ENCODE measurements at regions not wholly inside any gene's neighbourhood (a gene's known extent, or its start where the extent isn't known, plus 50 kb on each side); places are given as distances from the start of the nearest gene placed in this dataset.

- no peak for TF ChIP-seq RREB1 (CRISPR knock-in tag; IDR thresholded peaks at IDR 0.05)
- TF ChIP-seq JUNB (CRISPR knock-in tag; conservative IDR thresholded peaks at IDR 0.05): no peak
- TF ChIP-seq GTF2B (IDR thresholded peaks at IDR 0.05; ENCODE audit: extremely low read depth, insufficient read length): no peak
- TF ChIP-seq NCOA4 (IDR thresholded peaks at IDR 0.05; ENCODE audit: partially characterized antibody): no peak
- no peak for TF ChIP-seq THAP7 (CRISPR knock-in tag; IDR thresholded peaks at IDR 0.05)
- no peak for TF ChIP-seq PHF20 (IDR thresholded peaks at IDR 0.05; ENCODE audit: partially characterized antibody)
- TF ChIP-seq YY1 (IDR thresholded peaks at IDR 0.05; ENCODE audit: borderline replicate concordance in 1 of 3, control insufficient read depth in 1 of 3, extremely low read depth in 1 of 3, insufficient read depth in 3 of 3, insufficient read length in 1 of 3, insufficient replicate concordance in 2 of 3, low read depth in 1 of 3, low read length in 2 of 3): no peak
- no peak for TF ChIP-seq ZNF644 (tag; IDR thresholded peaks at IDR 0.05; ENCODE audit: low read depth)
- TF ChIP-seq WHSC1 (IDR thresholded peaks at IDR 0.05; ENCODE audit: low read length): no peak
- TF ChIP-seq HDGF (IDR thresholded peaks at IDR 0.05): no peak
- TF ChIP-seq ATF3 (IDR thresholded peaks at IDR 0.05): no peak
- no peak for TF ChIP-seq ATF3 (CRISPR knock-in tag; conservative IDR thresholded peaks at IDR 0.05)
- no peak for TF ChIP-seq DIDO1 (tag; IDR thresholded peaks at IDR 0.05; ENCODE audit: low read depth)
- peak; percentile 25; the same call in 1 of the 2 replicates for TF ChIP-seq RAD51 (IDR thresholded peaks at IDR 0.05; ENCODE audit: borderline replicate concordance, low read depth)
- peak; percentile 93 for TF ChIP-seq L3MBTL2 (IDR thresholded peaks at IDR 0.05)
- TF ChIP-seq BRD4 (IDR thresholded peaks at IDR 0.05): no peak
- no peak for TF ChIP-seq BCL6 (CRISPR knock-in tag; IDR thresholded peaks at IDR 0.05)
- TF ChIP-seq LARP7 (IDR thresholded peaks at IDR 0.05): no peak
- no peak for TF ChIP-seq ZNF79 (CRISPR knock-in tag; IDR thresholded peaks at IDR 0.05; ENCODE audit: low read depth)
- no peak for TF ChIP-seq ZNF282 (CRISPR knock-in tag; IDR thresholded peaks at IDR 0.05)
- TF ChIP-seq ZNF384 (IDR thresholded peaks at IDR 0.05; ENCODE audit: low read depth, low read length): peak; percentile 58
- TF ChIP-seq SNIP1 (IDR thresholded peaks at IDR 0.05; ENCODE audit: low read depth): no peak
These were observed 280.8 kb downstream of the FOXA2 start (continued) for GRCh38 chr20:22303523-22303922.

All from K562 (cell line).